Esophagus muscularis mucosa (tissue), 3 donors: ENCODE measurements at regions not wholly inside any gene's neighbourhood (a gene's known extent, or its start where the extent isn't known, plus 50 kb on each side); places are given as distances from the start of the nearest gene placed in this dataset.

Experiments
- POLR2AphosphoS5 ChIP-seq, 2 donors: sonication (generic); formaldehyde crosslinking; IDR thresholded peaks; one replicate each; pipeline ENCODE4 v1.6.1; 2017; ENCODE audit warnings: antibody characterized with exemption in 2 of 2
- TF ChIP-seq, protein P1 (sequence below), 3 experiments: fragments of 200-600 bp in 2 of 3; fragments of 450-650 bp in 1 of 3; sonication (generic) in 2 of 3; IDR thresholded peaks; one replicate each; pipeline ENCODE4 v1.5.1; 2017 to 2019; ENCODE audit warnings: antibody characterized with exemption in 3 of 3, mild to moderate bottlenecking in 2 of 3, moderate library complexity in 1 of 3

DNA sequence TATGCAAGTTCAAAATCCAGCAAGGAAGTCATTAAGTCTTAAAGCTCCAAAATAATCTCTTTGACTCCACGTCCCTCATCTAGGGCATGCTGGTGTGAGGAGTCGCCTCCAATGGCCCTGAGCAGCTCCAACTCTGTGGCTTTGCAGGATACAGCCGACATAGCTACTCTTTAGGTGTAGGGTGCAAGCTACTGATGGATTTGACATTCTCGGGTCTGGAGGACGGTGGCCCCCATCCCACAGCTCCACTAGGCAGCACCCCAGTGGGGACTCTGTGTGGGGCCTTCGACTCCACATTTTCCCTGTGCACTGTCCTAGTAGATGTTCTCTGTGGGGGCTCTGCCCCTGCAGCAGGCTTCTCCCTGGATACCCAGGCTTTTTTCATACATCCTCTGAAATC lies 333.2 kb upstream of the FGF13 start:
- TF ChIP-seq, protein P1, sequence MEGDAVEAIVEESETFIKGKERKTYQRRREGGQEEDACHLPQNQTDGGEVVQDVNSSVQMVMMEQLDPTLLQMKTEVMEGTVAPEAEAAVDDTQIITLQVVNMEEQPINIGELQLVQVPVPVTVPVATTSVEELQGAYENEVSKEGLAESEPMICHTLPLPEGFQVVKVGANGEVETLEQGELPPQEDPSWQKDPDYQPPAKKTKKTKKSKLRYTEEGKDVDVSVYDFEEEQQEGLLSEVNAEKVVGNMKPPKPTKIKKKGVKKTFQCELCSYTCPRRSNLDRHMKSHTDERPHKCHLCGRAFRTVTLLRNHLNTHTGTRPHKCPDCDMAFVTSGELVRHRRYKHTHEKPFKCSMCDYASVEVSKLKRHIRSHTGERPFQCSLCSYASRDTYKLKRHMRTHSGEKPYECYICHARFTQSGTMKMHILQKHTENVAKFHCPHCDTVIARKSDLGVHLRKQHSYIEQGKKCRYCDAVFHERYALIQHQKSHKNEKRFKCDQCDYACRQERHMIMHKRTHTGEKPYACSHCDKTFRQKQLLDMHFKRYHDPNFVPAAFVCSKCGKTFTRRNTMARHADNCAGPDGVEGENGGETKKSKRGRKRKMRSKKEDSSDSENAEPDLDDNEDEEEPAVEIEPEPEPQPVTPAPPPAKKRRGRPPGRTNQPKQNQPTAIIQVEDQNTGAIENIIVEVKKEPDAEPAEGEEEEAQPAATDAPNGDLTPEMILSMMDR (IDR thresholded peaks at IDR 0.05), result no peak
- no peak for TF ChIP-seq POLR2AphosphoS5 (IDR thresholded peaks at IDR 0.05)
